Choroid plexus epithelial cell (primary cell): ENCODE measurements at regions not wholly inside any gene's neighbourhood (a gene's known extent, or its start where the extent isn't known, plus 50 kb on each side); places are given as distances from the start of the nearest gene placed in this dataset.
"Not testable (repeated sequence)": the region's sequence is repeated elsewhere in the genome, so short reads cannot be mapped to it uniquely, and the experiment has no call there.

ENCODE experiments used
- DNase-seq: peaks from one replicate; pipeline ENCODE4 v3.0.0-alpha.2; 2010; ENCODE audit warnings: low read depth
- H3K4me3 ChIP-seq: 2 replicates; pipeline ENCODE4 v1.5.1; 2011; ENCODE audit warnings: low read depth, mild to moderate bottlenecking, control low read depth, low read length, moderate library complexity
- TF ChIP-seq, protein P1 (sequence below): conservative IDR thresholded peaks from 2 replicates; pipeline ENCODE4 v1.5.1; 2011; ENCODE audit warnings: low read depth, mild to moderate bottlenecking, control low read depth, inconsistent platforms, low read length, moderate library complexity

DNA sequence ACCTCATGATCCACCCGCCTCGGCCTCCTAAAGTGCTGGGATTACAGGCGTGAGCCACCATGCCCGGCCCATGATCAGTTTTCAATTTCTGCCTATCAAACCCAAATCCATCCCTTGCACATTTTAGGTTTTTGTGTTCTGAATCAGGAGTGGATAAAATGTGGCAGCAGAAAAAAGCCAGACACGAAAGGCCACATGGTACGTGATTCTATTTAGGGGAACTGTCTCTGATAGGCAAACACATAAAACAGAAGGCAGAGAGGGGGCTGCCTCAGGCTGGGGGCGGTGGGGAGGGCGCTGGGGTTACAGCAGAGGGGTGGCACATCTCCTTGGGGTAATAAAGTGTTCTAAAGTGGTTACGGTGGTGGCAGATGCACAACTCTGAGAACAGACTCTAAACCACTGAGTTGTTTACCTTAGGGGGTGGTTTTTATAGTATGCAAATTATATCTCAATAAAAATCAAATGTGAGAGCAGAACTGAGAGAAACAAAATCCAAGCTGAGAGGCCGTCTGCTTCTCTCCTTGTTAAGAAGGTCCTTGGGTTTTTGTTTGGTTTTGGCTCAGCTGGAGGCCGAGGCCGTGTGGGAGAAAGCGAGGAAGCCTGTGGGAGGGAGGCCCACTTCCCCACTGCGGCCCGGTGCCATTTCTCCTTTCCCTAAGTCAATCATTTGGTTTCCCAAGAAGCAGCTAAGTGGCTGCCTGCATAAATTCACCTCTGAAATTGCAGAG lies 78.0 kb downstream of the SOWAHC start:
- H3K4me3 ChIP-seq, result no peak overlapping the region
- TF ChIP-seq, protein P1, sequence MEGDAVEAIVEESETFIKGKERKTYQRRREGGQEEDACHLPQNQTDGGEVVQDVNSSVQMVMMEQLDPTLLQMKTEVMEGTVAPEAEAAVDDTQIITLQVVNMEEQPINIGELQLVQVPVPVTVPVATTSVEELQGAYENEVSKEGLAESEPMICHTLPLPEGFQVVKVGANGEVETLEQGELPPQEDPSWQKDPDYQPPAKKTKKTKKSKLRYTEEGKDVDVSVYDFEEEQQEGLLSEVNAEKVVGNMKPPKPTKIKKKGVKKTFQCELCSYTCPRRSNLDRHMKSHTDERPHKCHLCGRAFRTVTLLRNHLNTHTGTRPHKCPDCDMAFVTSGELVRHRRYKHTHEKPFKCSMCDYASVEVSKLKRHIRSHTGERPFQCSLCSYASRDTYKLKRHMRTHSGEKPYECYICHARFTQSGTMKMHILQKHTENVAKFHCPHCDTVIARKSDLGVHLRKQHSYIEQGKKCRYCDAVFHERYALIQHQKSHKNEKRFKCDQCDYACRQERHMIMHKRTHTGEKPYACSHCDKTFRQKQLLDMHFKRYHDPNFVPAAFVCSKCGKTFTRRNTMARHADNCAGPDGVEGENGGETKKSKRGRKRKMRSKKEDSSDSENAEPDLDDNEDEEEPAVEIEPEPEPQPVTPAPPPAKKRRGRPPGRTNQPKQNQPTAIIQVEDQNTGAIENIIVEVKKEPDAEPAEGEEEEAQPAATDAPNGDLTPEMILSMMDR, result no peak
- DNase-seq, result no peak

DNA sequence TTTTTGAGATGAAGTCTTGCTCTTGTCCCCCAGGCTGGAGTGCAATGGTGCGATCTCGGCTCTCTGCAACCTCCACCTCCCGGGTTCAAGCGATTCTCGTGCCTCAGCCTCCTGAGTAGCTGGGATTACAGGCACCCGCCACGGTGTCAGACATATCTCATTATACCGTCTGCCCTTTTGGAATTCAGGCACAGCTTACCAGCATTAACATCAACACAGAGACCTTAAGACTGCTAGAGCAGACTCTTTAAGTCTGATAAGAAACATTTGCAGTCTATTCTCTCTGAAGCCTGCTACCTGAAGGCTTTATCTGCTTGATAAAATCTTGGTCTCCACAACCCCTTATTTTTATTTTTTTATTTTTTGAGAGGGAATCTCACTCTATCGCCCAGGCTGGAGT lies 78.7 kb downstream of the SOWAHC start:
- not testable (repeated sequence) for DNase-seq, H3K4me3 ChIP-seq

DNA sequence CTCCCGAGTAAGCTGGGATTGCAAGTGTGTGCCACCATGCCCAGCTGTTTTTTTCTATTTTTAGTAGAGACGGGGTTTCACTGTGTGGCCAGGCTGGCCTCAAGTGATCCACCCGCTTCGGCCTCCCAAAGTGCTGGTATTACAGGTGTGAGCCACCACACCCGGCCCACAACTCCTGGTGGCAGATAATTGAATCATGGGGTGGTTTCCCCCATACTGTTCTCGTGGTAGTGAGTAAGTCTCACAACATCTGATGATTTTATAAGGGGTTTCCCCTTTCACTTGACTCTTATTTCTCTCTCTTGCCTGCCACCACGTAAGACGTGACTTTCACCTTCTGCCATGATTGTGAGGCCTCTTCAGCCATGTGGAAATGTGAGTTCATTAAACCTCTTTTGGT lies 79.1 kb downstream of the SOWAHC start:
- not testable (repeated sequence) for DNase-seq, H3K4me3 ChIP-seq

DNA sequence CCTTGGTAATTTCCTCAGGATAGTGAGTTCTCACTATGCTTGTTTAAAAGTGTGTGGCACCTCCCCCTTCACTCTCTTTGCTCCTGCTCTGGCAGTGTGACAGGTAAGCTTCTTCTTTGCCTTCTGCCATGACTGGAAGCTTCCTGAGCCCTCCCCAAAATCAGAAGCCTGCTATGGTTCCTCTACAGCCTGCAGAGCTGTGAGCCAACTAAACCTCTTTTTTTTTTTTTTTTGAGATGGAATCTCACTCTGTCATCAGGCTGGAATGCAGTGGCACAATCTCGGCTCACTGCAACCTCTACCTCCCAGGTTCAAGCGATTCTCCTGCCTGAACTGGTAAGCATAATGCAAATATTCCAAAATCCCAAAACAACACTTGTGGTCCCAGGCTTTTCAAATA lies 80.0 kb downstream of the SOWAHC start:
- no peak overlapping the region for H3K4me3 ChIP-seq
- no peak for DNase-seq
- TF ChIP-seq, protein P1, result no peak

DNA sequence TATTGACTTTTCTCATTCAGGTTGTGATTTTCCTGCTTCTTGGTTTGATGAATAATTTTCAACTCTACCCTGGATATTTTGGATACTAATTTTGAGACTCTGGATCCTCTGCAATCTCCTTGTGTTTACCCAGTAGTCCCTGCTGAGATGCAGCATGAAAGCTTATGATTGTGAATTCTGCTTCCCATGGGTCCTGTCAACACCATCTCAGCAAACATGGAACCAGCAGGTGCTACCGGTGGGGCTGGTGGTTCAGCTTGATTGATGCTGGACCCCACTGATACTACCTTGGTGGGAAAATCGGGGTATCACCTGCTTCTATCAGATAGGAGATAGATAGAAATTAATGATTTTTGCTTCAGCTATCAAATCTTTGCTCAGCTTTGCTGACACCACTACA lies 81.1 kb downstream of the SOWAHC start:
- TF ChIP-seq, protein P1, result no peak
- no peak for DNase-seq
- no peak overlapping the region for H3K4me3 ChIP-seq

DNA sequence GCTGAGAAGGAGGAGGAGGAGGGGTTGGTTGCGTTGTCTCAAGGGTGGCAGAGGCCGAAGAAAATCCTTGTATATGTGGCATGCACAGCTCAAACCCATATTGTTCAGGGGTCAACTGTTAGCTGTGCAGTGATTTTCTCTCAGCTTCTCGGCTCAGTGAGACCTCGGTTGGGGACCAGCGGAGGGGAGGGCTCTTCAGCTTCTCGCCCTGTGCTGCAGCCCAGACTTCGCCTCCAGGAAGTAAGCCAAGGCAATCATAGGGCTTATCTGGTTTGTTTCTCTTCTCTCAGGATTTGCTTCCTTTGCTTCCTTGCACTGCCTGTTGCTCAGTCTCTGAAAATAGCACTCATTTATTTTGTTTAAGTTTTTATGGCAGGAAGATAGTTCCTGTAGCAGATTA lies 85.5 kb downstream of the SOWAHC start:
- peak overlapping the region; percentile 23 for H3K4me3 ChIP-seq
- no peak for DNase-seq
- TF ChIP-seq, protein P1, result no peak

DNA sequence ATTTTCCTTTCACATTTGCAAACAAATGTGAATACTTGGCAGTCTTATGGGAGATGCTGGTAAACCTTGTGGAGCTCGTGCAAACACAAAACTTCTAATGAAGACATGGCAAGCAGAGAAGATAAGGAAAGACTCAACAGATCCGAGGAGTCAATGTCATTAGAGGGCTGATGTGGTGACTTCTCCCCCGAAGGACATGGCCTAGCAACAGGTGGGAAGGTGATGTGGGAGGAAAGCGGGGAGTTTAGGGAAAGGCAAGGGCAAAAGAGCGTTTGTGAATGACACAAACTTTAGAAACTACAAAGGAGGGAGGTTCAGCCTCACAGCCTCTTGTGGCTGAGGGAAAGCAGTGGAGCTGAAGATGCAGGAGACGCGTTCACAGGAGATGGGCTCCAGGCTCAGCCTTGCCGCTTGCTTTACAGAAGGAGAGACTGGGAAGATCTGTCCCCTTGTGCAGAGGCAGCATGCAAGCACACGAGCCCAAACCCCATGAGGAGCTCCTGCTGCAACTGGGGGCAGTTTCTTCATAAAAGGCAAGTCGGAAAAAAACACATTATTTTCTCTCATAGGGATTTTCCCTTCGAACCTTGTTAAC lies 86.6 kb downstream of the SOWAHC start:
- TF ChIP-seq, protein P1, result no peak
- DNase-seq, result no peak
- H3K4me3 ChIP-seq, result no peak overlapping the region

DNA sequence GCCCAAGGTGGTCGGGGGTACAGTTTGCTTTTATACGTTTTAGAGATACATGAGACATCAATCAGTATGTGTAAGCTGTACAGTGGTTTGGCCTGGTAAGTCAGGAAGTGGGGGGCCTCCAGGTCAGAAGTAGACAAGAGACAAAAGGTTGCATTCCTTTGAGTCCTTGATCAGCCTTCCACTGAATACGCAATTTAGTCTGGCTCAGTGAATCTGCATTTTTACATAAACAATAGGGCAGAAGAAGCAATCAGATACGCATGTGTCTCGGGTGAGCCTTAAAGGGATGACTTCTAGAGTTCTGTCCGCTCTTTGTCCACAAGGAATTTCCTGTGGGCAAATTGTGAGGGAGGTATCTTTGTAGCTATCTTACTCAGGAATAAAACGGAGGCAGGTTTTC lies 87.2 kb downstream of the SOWAHC start:
- DNase-seq, result no peak
- H3K4me3 ChIP-seq, result no peak overlapping the region

More for the DNA sequence above, 87.2 kb downstream of the SOWAHC start:
- TF ChIP-seq, protein P1, result no peak
